HUES48 (cell line): ENCODE measurements at regions not wholly inside any gene's neighbourhood (a gene's known extent, or its start where the extent isn't known, plus 50 kb on each side); places are given as distances from the start of the nearest gene placed in this dataset.

Experiments used
- H3K27ac ChIP-seq: one replicate; pipeline ENCODE4 v1.7.0; 2013; ENCODE audit warnings: low read depth, low read length, inconsistent platforms
- H3K27me3 ChIP-seq: 2 replicates; pipeline ENCODE4 v1.6.1; 2013; ENCODE audit warnings: mild to moderate bottlenecking, low read length; ENCODE audit not compliant: control insufficient read depth, insufficient read depth
- H3K36me3 ChIP-seq: 2 replicates; pipeline ENCODE4 v1.6.1; 2013; ENCODE audit warnings: low read length; ENCODE audit not compliant: control insufficient read depth, insufficient read depth
- H3K4me1 ChIP-seq: 2 replicates; pipeline ENCODE4 v1.6.1; 2013; ENCODE audit warnings: mild to moderate bottlenecking, low read length; ENCODE audit not compliant: control insufficient read depth, insufficient read depth
- H3K4me3 ChIP-seq: 2 replicates; pipeline ENCODE4 v1.5.1; 2013; ENCODE audit warnings: mild to moderate bottlenecking, low read depth, low read length
- H3K9ac ChIP-seq: 2 replicates; pipeline ENCODE4 v1.6.1; 2013; ENCODE audit warnings: mild to moderate bottlenecking, low read depth, low read length, moderate library complexity
- H3K9me3 ChIP-seq: 2 replicates; pipeline ENCODE4 v1.6.1; 2013; ENCODE audit warnings: low read length; ENCODE audit not compliant: control insufficient read depth, insufficient read depth

- peaks cover 52% of the 10 kb centered on the region for H3K27me3 ChIP-seq
- no peaks in the 10 kb centered on the region for H3K36me3 ChIP-seq
- no peak overlapping the region for H3K27ac ChIP-seq
- H3K4me3 ChIP-seq, result no peak overlapping the region
- no peak overlapping the region for H3K9ac ChIP-seq
- H3K4me1 ChIP-seq, result peaks cover 10% of the 10 kb centered on the region; the same call in 1 of the 2 replicates
- no peaks in the 10 kb centered on the region for H3K9me3 ChIP-seq
These were observed 188.3 kb downstream of the MIB1 start for GRCh38 chr18:21928925-21929324.

- H3K4me3 ChIP-seq, result no peak overlapping the region
- H3K9ac ChIP-seq, result no peak overlapping the region
- peaks cover 19% of the 10 kb centered on the region for H3K4me1 ChIP-seq
- H3K36me3 ChIP-seq, result no peaks in the 10 kb centered on the region
- peaks cover 62% of the 10 kb centered on the region for H3K27me3 ChIP-seq
- H3K27ac ChIP-seq, result no peak overlapping the region
- no peaks in the 10 kb centered on the region for H3K9me3 ChIP-seq
These were observed 189.6 kb downstream of the MIB1 start for GRCh38 chr18:21930177-21930576.

DNA sequence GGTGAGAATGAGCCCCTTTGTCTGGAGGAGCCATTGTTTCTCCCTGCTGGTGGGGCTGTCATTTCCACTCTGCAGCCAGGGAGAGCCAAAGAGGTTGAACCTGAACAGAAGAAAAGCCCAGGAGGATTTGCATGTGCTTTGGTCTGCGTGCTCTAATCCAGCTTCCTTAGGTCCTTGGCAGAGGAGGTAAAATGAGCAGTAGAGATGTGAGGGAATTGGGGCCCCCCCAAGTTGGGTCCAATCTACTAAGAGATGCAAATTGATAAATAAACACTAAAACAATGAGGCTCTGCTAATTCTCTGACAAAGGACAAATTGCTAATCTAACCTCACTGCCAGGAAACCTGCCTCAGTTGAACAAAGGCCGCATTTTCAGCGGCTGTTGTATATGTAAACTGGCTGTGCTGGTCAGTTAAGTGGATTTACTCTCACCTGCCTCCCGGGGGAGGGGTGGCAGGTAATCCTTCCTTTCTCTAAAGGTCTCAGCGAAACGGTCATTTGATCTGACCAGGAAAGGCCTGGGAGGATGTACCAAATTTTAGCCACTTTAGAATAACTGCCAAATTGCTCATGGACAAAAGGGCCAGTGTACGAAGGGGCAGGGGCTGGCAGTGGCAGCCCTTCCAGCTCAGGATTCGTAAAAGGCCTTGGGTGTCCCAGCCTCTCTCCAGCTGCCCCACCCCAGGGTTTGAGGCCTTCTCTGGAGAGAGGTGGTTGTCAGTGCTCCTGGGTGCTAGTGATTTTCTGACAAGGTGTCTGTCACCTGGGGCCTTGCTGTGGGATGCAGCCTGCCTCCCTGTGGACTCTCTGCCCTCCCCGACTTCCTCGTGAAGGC, 193.6 kb downstream of the MIB1 start:
- peaks cover 79% of the 10 kb centered on the region for H3K27me3 ChIP-seq
- H3K4me1 ChIP-seq, result peaks cover 19% of the 10 kb centered on the region
- peak overlapping the region; percentile 52 for H3K27ac ChIP-seq
- no peaks in the 10 kb centered on the region for H3K36me3 ChIP-seq
- no peaks in the 10 kb centered on the region for H3K9me3 ChIP-seq
- no peak overlapping the region for H3K4me3 ChIP-seq
- no peak overlapping the region for H3K9ac ChIP-seq

DNA sequence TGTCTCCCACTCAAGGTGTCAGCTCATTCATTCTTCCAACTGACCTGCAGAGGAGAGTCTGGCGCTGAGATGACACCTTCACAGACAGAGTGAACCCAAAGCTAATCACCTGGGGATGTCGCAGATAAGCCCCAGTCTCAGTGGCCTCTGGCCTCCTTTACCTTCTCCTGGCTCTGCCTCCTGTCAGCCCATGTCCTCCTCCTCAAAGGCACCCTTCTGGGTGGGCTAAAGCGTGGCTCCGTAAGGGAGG, 194.1 kb downstream of the MIB1 start:
- H3K27me3 ChIP-seq, result peaks cover 74% of the 10 kb centered on the region
- no peaks in the 10 kb centered on the region for H3K9me3 ChIP-seq

DNA sequence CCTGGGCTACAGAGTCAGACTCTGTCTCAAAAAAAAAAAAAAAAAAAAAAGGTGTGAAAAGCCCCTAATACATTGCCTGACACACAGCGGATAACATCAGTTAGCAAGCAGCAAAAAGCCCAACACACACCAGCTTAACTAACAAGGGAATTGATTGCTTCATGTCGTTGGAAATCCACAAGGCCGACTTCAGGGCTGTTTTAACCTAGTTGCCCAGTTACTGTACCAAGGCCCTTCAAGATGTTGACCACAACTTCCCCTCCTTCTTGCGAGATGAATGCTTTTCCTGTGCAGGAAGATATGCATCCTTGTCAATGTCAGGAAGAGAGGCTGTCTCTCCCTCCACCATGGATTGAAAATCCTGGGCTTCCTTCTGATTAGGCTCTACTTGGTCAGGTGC, 202.9 kb downstream of the MIB1 start:
- H3K9me3 ChIP-seq, result no peaks in the 10 kb centered on the region
- no peak overlapping the region for H3K9ac ChIP-seq
- H3K27me3 ChIP-seq, result no peaks in the 10 kb centered on the region; the same call in 1 of the 2 replicates
- H3K36me3 ChIP-seq, result no peaks in the 10 kb centered on the region
- no peak overlapping the region for H3K4me3 ChIP-seq
- H3K27ac ChIP-seq, result no peak overlapping the region
- H3K4me1 ChIP-seq, result no peaks in the 10 kb centered on the region

More for the DNA sequence above, 194.1 kb downstream of the MIB1 start:
- Histone ChIP-seq H3K4me3 (no peak overlapping the region), H3K4me1 (peaks cover 19% of the 10 kb centered on the region), H3K36me3 (no peaks in the 10 kb centered on the region), H3K9ac (no peak overlapping the region), H3K27ac (peak overlapping the region; percentile 0)

DNA sequence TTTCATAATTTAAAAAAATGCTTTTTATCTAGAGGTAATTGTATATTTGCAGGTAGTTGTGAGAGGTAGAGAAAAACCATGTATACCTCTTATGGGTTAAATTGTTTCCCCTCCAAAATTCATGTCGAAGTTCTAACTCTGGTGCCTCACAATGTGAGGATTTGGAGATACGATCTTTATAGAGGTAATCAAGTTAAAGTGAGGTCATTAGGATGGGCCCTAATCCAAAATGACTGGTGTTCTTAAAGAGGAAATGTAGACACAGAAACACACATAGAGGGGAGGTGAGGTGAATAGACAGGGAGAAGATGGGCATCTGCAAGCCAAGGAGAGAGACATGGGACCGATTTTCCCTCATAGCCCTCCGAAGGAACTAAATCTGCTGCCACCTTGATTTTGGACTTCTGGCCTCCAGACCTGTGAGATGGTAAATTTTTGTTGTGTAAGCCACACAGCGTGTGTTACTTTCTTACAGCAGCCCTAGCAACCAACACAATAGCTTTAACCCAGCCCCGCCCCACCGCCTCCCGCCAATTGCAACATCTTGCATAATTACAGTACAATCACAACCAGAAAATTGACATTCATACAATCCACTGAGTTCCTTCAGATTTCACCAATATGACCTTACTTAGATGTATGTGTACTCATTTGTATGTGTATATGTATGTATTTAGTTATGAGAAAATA, 208.9 kb downstream of the MIB1 start:
- Histone ChIP-seq H3K9ac (no peak overlapping the region), H3K27me3 (no peaks in the 10 kb centered on the region), H3K27ac (no peak overlapping the region), H3K4me3 (no peak overlapping the region), H3K36me3 (no peaks in the 10 kb centered on the region), H3K9me3 (no peaks in the 10 kb centered on the region), H3K4me1 (no peaks in the 10 kb centered on the region)

- Histone ChIP-seq H3K27me3 (no peaks in the 10 kb centered on the region), H3K36me3 (no peaks in the 10 kb centered on the region), H3K9ac (no peak overlapping the region), H3K27ac (no peak overlapping the region), H3K4me1 (no peaks in the 10 kb centered on the region), H3K4me3 (no peak overlapping the region), H3K9me3 (no peaks in the 10 kb centered on the region)
These were observed 213.4 kb upstream of the GATA6 start for GRCh38 chr18:21955757-21956652.

- Histone ChIP-seq H3K4me3 (no peak overlapping the region), H3K9ac (no peak overlapping the region), H3K27me3 (no peaks in the 10 kb centered on the region), H3K36me3 (no peaks in the 10 kb centered on the region), H3K4me1 (no peaks in the 10 kb centered on the region), H3K27ac (no peak overlapping the region), H3K9me3 (no peaks in the 10 kb centered on the region)
These were observed 211.1 kb upstream of the GATA6 start for GRCh38 chr18:21958263-21958662.

DNA sequence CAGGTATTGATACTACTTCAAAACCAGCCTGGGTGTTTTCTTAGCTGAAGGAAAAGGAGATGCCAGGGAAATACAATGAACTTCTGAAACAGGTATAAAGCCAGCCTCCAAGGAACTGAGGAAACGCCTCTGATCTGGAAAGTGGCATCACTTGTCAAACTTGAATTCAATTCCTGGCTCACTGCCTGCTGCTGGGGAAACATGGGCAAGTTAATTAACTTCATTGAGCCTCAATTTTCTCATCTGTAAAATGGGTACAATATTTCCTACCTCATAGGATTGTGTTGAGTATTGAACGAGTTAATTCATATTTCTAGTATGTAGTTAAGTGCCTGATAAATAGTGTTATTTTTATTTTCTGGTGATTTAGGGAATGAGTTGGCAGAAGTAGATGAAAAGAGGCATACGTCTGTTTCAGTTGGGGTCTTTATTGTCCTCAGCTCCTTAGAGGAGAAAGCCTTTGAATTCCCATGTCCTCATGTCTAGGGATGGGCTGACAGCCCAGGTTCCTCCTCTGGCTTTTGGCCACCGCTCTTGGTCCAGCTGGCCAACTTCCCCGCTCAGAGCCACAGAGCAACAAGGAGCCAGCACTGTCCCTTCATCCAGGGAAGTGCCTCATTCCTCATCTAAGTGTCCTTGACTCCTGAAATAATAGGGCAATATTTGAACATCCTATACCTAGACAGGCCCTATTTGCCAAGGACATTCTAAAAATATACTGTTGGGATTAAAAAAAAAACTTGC, 210.5 kb upstream of the GATA6 start:
- Histone ChIP-seq H3K27me3 (no peaks in the 10 kb centered on the region), H3K4me3 (no peak overlapping the region)

DNA sequence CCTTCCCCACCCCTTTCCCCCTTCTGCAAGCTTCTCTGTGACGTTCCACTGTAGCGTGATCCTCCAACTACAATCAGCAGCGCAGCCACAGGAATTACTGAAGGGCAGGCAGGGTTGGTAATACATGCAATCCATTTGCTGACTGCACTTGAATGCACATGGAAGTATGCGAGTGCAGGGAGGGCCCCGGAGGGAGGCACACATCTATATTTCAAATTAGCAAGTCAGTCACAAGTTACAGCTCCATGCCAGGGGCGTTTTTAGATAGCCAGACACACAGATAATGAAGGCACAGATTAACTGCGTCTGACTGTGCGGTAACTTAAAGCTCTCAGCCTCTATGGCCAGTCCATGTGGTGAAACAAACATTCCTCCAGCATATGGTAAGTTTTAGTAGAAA, 209.2 kb upstream of the GATA6 start:
- Histone ChIP-seq H3K27me3 (no peaks in the 10 kb centered on the region), H3K9ac (no peak overlapping the region), H3K4me3 (no peak overlapping the region), H3K36me3 (no peaks in the 10 kb centered on the region), H3K9me3 (no peaks in the 10 kb centered on the region), H3K27ac (no peak overlapping the region), H3K4me1 (no peaks in the 10 kb centered on the region)

More for the DNA sequence above, 210.5 kb upstream of the GATA6 start:
- Histone ChIP-seq H3K4me1 (no peaks in the 10 kb centered on the region), H3K9ac (no peak overlapping the region), H3K36me3 (no peaks in the 10 kb centered on the region), H3K9me3 (no peaks in the 10 kb centered on the region), H3K27ac (no peak overlapping the region)
